Ovary (tissue), 3 donors: ENCODE measurements at regions not wholly inside any gene's neighbourhood (a gene's known extent, or its start where the extent isn't known, plus 50 kb on each side); places are given as distances from the start of the nearest gene placed in this dataset.

ENCODE experiments used
- CTCF ChIP-seq, 3 donors: fragments of 450-650 bp in 2 of 3; fragments of 200-600 bp in 1 of 3; IDR thresholded peaks; one replicate each; pipeline versions ENCODE4 v1.5.1 to v1.8.0; 2016 to 2022; ENCODE audit warnings: antibody characterized with exemption in 3 of 3, mild to moderate bottlenecking in 1 of 3
- EP300 ChIP-seq: sonication (generic); formaldehyde crosslinking; IDR thresholded peaks from one replicate; pipeline ENCODE4 v1.6.1; 2017; ENCODE audit warnings: antibody characterized with exemption
- POLR2A ChIP-seq: fragments of 450-650 bp; IDR thresholded peaks from one replicate; pipeline ENCODE4 v1.6.1; 2017; ENCODE audit warnings: antibody characterized with exemption, mild to moderate bottlenecking, moderate library complexity
- donor health status: DM: no; HTN: no; CAD: no.

- no peak for TF ChIP-seq POLR2A
- no peak for TF ChIP-seq CTCF (IDR thresholded peaks at IDR 0.05)
- no peak for TF ChIP-seq EP300
Measured at GRCh38 chr2:67065046-67065445, 332.1 kb upstream of the ETAA1 start.
